ENCODE measurements at regions not wholly inside any gene's neighbourhood (a gene's known extent, or its start where the extent isn't known, plus 50 kb on each side); places are given as distances from the start of the nearest gene placed in this dataset.
"Not testable (repeated sequence)": the region's sequence is repeated elsewhere in the genome, so short reads cannot be mapped to it uniquely, and the experiment has no call there.

GRCh38 chr6:77322604-77323003 is 140.7 kb downstream of the HTR1B start:
- no peak for FAIRE-seq

GRCh38 chr6:77318256-77318655 is 145.0 kb downstream of the HTR1B start:
- no peak for FAIRE-seq

- no peak for FAIRE-seq
Observed at GRCh38 chr6:77313595-77313994, 149.7 kb downstream of the HTR1B start.

DNA sequence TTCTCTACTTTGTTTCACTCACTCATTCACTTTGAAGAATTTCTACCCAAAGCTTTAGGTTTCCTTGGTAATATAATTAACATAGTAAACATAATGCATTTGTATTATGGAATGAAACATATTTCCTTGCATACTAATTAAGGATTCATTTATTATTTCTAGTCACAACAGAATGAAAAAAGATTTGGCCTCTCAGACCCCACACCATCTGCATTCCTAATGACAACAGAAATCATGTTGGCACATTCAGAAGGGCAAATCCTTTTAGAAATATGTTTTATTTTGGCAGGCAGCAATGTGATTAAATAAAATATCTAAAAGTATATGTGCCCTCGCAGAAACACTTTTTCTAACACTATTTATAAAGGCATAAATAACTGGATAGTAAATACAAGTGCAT is 163.4 kb downstream of the HTR1B start:
- FAIRE-seq, result no peak

- no peak for FAIRE-seq
Observed at GRCh38 chr6:77298283-77298682, 165.0 kb downstream of the HTR1B start.

DNA sequence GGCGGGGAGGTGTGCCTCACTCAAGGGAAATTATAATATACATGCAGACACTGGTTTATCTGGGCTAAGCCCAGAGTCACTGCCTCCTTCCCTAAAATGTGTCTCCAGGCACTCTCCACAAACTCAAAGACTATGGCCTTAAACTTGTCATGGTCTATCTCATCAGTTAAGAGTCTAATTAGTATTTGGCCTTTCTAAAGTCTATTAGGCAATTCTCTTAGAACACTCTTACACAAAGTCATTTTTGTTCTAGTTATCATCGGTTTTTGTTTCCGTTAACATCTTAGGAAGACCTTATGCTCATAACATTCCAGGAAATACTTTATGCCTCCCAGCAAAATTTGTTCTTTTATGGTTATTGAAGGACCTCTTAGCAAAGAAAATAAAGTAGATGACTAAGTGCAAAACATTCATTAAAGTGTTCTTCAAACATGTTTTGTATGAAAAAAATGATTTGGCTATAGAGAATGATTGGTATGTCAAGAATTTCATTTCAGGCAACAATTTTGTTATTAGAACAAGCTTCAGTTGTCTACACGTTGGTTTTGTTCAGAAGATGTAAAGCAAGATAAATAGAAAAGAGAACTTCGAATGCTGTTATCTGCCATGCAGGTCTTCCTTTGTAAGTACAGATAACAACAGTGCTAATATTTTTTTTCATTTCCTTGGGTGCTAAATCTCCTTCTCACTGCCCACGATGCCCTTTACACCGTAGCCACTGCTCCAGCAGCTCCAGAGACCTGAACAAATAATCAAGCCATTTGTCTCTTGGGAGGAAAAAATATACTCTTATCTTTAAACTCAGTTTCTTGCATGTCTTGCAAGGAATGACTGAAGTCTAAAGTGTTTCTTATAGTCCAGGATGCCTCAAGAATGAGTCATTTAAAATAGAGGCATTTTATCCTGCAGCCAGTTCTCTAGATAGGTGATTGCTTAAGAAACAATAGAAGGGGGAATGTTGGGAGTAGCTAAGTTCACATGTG is 170.4 kb downstream of the HTR1B start:
- FAIRE-seq, result no peak

- FAIRE-seq, result no peak
Observed at GRCh38 chr6:77290798-77291197, 172.5 kb downstream of the HTR1B start.

DNA sequence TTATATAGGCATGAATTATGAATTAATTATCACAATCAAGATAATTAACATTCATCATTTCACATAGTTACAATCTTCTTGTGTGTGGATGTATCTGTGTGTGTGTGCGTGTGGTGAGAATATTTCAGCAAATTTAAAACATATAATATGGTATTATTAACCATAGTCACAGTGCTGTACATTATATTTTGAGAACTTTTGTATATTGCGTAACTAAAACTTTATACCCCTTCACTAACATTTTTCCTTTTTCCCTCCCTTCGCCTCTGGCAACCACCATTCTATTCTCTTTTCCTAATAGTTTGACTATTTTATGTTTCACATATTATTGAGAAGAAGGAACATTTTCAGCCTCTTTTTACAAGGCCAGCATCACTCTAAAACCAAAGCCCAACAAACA is 176.8 kb downstream of the HTR1B start:
- no peak for FAIRE-seq

DNA sequence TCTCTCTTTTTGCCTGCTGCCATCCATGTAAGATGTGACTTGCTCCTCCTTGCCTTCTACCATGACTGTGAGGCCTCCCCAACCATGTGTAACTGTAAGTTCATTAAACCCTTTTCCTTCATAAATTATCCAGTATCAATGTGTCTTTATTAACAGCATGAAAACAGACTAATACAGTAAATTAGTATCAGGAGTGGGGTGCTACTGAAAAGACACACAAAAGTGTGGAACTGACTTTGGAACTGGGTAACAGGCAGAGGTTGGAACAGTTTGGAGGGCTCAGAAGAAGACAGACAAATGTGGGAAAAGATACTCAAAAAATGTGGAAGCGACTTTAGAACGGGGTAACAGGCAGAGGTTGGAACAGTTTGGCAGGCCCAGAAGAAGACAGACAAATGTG is 189.4 kb downstream of the HTR1B start:
- no peak for FAIRE-seq

- FAIRE-seq, result no peak
Observed at GRCh38 chr6:77264970-77265369, 198.3 kb downstream of the HTR1B start.

DNA sequence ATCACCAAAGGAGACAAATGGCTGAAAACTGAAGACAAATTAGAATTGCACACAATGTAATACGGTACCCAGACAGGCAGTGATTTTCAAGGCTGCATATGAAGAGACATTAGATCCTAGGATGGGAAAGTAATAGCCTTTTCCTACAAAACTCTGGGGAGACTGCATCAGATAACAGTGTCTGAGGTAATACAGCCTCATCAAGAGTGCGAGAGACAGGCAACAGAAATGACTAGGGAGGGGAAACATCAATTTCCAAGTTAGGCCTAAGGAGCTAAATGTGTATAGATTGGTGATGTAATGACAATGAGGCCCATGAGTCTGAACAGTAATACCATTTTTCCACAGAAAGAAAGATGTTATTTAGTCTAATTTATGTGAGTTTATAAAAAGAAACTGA is 200.3 kb downstream of the HTR1B start:
- no peak for FAIRE-seq

DNA sequence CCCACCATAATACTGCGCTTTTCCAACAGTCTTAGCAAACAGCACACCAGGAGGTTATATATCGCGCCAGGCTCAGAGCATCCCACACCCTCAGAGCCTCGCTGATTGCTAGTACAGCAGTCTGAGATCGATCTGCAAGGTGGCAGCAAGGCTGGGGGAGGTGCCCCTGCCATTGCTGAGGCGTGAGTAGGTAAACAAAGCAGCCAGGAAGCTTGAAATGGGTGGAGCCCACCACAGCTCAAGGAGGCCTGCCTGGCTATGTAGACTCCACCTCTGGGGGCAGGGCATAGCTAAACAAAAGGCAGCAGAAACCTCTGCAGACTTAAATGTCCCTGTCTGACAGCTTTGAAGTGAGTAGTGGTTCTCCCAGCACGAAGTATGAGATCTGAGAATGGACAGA is 211.5 kb downstream of the HTR1B start:
- not testable (repeated sequence) for FAIRE-seq

DNA sequence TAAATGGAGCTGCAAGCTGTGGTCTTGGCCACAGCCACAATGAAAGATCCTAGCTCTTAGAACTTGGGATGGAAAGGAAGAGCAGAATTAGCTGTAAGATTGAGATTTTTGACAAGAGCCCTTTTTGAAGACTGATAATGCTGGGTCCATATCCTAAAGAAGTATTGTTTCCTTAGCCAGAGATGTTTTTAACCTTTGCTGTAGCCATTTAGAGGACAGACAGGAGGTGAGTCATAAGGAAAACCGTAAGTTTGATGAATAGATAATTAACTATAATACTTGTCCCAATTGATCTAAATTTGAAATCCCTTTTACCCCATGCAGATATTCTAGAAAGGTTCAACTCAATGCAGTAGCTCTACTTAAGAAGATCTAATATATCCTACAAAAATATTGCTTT is 213.7 kb downstream of the HTR1B start:
- FAIRE-seq, result no peak

DNA sequence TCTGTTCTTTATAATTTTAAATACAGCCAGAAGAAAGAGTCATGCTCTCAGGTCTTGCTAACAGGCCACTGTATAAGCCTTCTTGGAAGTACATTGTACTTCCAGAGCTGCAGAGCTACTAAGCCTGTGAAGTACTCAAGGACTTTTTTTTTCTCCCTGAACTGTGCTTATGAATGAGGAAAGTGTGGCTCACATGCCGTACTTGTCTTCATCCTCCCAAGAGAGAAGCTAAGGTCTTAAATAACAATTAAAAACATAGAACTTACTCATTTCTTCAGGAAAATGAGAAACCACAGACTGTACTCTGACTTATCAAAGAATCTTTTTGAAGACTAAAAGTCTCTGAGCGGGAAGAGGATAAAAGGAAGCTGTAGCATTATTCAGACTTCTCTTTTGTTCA is 218.3 kb downstream of the HTR1B start:
- no peak for FAIRE-seq

DNA sequence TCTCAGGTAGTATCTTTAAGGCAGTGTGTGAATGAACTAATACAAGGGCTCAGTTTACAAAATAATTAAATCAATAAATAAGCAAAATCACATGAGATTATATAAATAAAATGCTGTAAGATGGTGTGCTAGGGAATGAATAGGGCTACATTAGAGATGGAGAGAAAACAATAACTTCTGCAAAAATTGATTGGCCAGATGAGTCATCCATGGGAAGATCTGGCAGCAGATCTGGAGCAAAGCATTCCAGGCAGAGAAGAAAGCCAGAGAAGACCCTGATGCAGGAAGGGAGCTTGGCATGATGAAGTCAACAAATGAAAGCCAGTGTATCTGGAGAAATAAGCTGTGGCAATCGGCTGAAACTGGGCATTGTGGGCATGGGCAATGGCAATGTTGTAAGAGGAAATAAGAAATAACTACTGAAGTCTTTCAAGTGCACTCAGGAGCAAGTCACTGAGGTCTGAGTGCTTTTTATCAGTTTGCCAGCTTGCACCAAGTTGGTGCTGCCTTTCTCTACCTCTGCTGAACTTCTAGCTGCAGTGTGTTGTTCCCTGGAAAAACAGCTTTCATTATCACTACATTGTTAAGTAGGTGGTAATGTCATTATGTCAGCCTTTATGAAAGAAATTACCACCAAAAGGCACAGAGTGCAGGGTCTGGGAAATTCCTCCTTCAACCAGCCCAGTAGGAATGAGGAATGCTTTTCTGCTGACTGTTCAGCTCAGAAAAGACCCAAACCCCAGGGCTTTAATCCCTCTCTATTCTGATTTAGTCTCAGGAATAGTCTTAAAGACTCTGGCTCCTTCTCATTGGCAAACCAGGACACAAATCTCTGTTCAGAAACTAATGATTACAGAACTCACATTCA is 231.6 kb downstream of the HTR1B start:
- FAIRE-seq, result no peak

- no peak for FAIRE-seq
Observed at GRCh38 chr6:77228279-77228678, 235.0 kb downstream of the HTR1B start.

GRCh38 chr6:77217896-77218295 is 245.4 kb downstream of the HTR1B start:
- FAIRE-seq, result no peak

- no peak for FAIRE-seq
Observed at GRCh38 chr6:77205936-77206335, 257.4 kb downstream of the HTR1B start.

- no peak for FAIRE-seq
Observed at GRCh38 chr6:77204555-77204954, 258.7 kb downstream of the HTR1B start.

DNA sequence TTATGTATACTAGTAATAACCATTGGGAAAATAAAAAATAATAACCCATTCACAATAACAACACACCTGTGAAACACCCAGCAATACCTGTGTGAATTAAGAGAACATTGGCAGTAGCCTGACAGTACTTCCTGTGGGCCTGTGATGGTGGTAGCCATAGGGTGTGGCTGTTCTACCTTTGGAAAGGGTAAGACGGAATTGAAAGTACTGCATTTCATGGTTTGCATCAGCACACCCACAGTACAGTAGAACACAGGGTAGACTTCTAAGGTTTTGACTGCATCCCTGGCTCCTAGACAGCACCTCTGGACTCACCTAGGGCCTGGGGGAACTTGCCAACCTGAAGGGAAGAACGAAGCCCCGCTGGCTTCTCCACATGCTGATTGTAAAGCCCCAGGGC is 279.8 kb downstream of the HTR1B start:
- FAIRE-seq, result no peak

DNA sequence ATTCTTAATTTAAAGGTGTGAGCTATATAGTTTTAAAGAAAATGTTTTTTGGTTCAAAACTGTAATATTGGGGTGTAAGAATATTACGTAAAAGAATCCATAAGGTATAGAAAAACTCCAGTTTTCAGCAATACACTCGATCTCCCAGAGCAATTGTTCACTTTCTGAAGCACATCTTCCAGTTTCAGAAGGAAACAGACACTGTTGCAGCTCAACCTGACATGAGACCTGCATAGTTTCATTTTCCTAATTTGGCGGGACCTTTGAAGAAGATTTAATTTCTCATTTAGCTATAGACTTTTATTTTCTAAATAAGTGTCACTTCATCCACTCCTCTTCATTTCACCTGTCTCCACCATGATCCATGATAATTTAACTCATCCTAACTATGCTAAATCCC is 281.5 kb downstream of the HTR1B start:
- FAIRE-seq, result no peak

DNA sequence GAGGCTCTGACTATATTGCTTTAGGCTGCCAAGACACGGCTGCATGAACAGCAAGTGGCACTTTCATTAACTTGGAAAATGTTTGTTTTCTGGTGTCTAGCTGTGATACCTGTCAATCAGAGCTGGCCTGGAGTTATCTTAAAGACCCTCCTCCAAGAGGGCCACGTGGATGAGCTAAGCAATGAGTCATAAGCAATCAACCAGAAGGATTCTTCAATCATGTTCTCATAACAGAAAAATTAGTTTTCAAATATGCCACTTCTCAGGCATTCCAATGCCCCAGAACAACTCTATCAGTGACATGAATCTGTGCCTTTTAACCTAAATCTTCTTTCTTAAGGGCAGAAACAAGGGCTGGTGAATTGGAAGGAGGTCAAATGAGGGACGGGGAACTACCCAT is 283.0 kb downstream of the HTR1B start:
- no peak for FAIRE-seq

- FAIRE-seq, result no peak
Observed at GRCh38 chr6:77178821-77179220, 284.5 kb downstream of the HTR1B start.

DNA sequence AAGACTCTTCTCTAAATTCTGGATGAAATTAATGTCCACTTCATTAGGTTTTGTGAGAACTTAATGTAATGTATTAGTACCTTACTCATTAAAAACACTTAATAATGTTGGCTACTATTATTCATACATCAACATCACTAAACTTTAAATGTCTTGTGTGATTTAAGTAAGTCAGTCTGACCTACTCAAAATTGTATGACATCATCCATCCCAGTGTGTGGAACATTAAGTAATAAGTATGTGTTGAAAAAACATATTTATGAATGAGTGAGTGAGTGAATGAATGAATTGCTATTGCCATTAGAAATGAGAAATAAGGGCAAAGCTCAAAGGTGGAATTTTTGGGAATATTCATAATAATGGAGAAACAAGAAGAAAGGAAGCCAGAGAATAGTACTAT is 285.8 kb downstream of the HTR1B start:
- FAIRE-seq, result no peak
